ENCODE measurements at regions not wholly inside any gene's neighbourhood (a gene's known extent, or its start where the extent isn't known, plus 50 kb on each side); places are given as distances from the start of the nearest gene placed in this dataset.
"Not testable (repeated sequence)": the region's sequence is repeated elsewhere in the genome, so short reads cannot be mapped to it uniquely, and the experiment has no call there.

DNA sequence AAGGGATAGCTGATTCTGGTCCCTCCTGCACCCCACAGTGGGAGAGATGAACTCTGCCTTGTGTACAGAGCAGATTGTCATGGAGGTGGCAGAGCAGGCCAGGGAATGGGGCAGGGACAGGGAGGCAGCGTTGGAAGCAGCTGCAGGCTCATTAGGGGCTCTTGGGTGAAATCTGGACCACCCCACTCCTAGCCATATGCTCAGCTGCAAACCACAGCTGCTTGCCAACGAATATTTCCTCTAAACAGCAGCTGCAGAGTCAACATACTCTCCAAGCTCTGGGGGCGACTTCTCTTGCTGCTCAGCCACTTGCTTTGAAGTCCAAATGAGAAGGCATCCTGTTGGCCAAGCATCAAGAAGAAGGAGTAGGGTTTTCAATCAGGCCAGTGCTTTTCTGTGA, 302.3 kb upstream of the AUTS2 start:
- no peak overlapping the region for H3K4me3 ChIP-seq

DNA sequence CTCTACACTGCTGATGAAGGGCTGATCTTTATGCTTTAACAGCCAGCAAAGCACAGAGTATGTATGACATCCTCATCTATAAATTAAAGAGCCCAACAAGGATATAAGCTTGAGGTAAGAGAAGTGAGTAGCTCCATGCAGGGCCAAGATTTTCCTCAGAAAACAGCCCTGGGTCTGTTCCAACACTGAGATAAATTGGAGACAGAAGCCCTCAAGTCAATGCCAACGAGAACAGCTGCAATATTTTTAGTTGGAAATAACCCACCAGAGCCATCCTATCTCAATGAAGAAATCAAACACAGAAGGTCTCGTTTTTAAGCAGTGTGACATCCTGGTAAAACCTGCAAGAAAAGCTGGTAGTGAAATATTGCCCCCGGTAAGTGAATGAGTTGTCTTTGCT, 297.0 kb upstream of the AUTS2 start:
- Histone ChIP-seq H3K4me3 (no peak overlapping the region), H3K9me3 (replicated peaks) (no peaks in the 10 kb centered on the region), H3K4me1 (no peaks in the 10 kb centered on the region), H3K36me3 (no peaks in the 10 kb centered on the region), H3K27ac (replicated peaks) (no peak overlapping the region), H3K27me3 (ENCODE audit: low read depth) (peaks cover 17% of the 10 kb centered on the region)
- TF ChIP-seq, protein P1, sequence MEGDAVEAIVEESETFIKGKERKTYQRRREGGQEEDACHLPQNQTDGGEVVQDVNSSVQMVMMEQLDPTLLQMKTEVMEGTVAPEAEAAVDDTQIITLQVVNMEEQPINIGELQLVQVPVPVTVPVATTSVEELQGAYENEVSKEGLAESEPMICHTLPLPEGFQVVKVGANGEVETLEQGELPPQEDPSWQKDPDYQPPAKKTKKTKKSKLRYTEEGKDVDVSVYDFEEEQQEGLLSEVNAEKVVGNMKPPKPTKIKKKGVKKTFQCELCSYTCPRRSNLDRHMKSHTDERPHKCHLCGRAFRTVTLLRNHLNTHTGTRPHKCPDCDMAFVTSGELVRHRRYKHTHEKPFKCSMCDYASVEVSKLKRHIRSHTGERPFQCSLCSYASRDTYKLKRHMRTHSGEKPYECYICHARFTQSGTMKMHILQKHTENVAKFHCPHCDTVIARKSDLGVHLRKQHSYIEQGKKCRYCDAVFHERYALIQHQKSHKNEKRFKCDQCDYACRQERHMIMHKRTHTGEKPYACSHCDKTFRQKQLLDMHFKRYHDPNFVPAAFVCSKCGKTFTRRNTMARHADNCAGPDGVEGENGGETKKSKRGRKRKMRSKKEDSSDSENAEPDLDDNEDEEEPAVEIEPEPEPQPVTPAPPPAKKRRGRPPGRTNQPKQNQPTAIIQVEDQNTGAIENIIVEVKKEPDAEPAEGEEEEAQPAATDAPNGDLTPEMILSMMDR (IDR thresholded peaks at IDR 0.05; ENCODE audit: borderline replicate concordance) = no peak
- no peak for DNase-seq
- intact Hi-C loops (cut with micrococcal nuclease) = no loop called here

More for the DNA sequence above, 302.3 kb upstream of the AUTS2 start:
- intact Hi-C loops (cut with micrococcal nuclease) = no loop called here
- Histone ChIP-seq H3K27ac (replicated peaks) (no peak overlapping the region), H3K27me3 (ENCODE audit: low read depth) (peaks cover 16% of the 10 kb centered on the region), H3K4me1 (no peaks in the 10 kb centered on the region), H3K36me3 (no peaks in the 10 kb centered on the region), H3K9me3 (replicated peaks) (no peaks in the 10 kb centered on the region)
- DNase-seq = no peak
- TF ChIP-seq, protein P1 (IDR thresholded peaks at IDR 0.05; ENCODE audit: borderline replicate concordance) = no peak

DNA sequence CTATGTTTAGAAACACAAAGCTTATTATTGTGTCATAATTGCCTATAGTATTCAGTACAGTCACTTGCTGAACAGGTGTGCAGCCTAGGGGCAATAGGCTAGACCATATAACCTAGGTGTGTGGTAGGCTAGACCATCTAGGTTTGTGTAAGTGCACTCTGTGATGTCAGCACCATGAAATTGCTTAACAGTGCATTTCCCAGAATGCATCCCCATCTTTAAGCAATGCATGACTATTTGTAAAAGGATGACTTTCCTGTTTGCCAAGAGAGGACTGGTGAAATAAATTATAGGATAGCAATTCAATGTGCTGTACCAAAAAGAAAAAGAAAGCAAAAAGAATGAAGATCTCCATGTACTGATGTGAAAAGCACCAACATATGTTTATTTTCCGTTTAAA, 288.7 kb upstream of the AUTS2 start:
- H3K27me3 ChIP-seq (ENCODE audit: low read depth) = peaks cover 8% of the 10 kb centered on the region
- TF ChIP-seq, protein P1 (IDR thresholded peaks at IDR 0.05; ENCODE audit: borderline replicate concordance) = no peak
- H3K27ac ChIP-seq (replicated peaks) = no peak overlapping the region
- peaks cover 10% of the 10 kb centered on the region for H3K9me3 ChIP-seq (replicated peaks)
- intact Hi-C loops (cut with micrococcal nuclease) = no loop called here
- H3K4me3 ChIP-seq = no peak overlapping the region
- no peaks in the 10 kb centered on the region for H3K4me1 ChIP-seq
- H3K36me3 ChIP-seq = no peaks in the 10 kb centered on the region
- DNase-seq = no peak

DNA sequence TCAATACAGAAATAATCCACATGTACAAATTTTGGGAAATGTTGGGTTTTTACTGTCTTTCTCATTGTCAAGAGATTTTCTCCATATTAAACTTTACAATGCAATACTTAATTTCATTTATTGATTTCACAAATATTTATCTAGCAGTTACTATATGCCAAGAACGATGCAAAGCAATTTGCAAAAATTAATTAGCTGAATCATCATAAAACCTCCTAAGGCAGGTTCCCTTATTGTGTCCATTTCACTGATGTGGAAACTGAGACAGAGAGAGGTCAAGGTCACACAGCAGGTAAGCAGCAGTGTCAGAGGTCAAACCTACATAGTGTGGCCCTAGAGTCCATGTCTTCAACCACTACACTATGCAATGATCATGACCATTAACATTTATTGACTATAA, 286.8 kb upstream of the AUTS2 start:
- peaks cover 6% of the 10 kb centered on the region for H3K27me3 ChIP-seq (ENCODE audit: low read depth)
- TF ChIP-seq, protein P1 (IDR thresholded peaks at IDR 0.05; ENCODE audit: borderline replicate concordance) = no peak
- no peak overlapping the region for H3K27ac ChIP-seq (replicated peaks)
- peaks cover 10% of the 10 kb centered on the region for H3K9me3 ChIP-seq (replicated peaks)
- no peaks in the 10 kb centered on the region for H3K36me3 ChIP-seq
- DNase-seq = no peak
- H3K4me1 ChIP-seq = no peaks in the 10 kb centered on the region
- H3K4me3 ChIP-seq = no peak overlapping the region
- intact Hi-C loops (cut with micrococcal nuclease) = no loop called here

DNA sequence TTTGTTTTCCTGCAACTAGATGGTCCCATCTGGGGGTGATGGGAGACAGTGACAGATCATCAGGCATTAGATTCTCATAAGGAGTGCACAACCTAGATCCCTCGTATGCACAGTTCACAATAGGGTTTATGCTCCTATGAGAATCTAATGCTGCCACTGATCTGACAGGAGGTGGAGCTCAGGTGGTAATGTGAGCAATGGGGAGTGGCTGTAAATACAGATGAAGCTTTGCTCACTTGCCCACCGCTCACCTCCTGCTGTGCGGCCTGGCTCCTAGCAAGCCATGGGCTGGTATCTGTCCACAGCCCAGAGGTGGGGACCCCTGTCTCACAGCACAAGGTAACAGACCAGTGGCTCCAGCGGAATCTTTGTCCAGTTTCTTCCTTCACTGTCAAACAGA, 284.4 kb upstream of the AUTS2 start:
- H3K4me1 ChIP-seq; H3K36me3 ChIP-seq; intact Hi-C loops (cut with micrococcal nuclease); H3K27me3 ChIP-seq (ENCODE audit: low read depth); DNase-seq; H3K9me3 ChIP-seq (replicated peaks); H3K4me3 ChIP-seq; H3K27ac ChIP-seq (replicated peaks): not testable (repeated sequence)

DNA sequence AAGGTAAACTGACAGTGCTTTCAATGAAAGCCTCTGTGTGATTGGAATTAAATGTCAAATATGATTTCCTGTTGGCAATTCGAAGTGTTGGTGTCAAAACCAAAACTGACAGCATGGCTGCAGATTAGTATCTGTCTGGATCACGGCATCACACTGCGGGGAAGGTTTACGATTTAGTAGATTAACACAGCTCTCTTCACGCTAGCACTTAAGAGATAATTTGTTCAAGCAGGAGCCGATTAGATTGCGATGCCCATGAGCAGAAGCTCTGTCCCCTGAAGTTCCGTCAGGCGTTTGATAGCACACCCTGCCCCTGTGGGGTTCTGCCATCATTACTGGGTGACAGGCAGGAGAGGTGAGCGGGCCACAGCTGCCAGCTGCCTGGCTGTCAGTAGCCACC, 279.5 kb upstream of the AUTS2 start:
- Histone ChIP-seq H3K27ac (replicated peaks) (no peak overlapping the region), H3K9me3 (replicated peaks) (no peaks in the 10 kb centered on the region), H3K27me3 (ENCODE audit: low read depth) (peaks cover 17% of the 10 kb centered on the region), H3K36me3 (no peaks in the 10 kb centered on the region), H3K4me3 (no peak overlapping the region), H3K4me1 (no peaks in the 10 kb centered on the region)
- TF ChIP-seq, protein P1 (IDR thresholded peaks at IDR 0.05; ENCODE audit: borderline replicate concordance) = no peak
- no peak for DNase-seq
- intact Hi-C loops (cut with micrococcal nuclease) = no loop called here
